Endothelial cell of umbilical vein (primary cell): ENCODE measurements at regions not wholly inside any gene's neighbourhood (a gene's known extent, or its start where the extent isn't known, plus 50 kb on each side); places are given as distances from the start of the nearest gene placed in this dataset.

ENCODE experiments used
- FOS ChIP-seq: IDR thresholded peaks from 2 replicates; pipeline ENCODE4 v1.6.1; 2011; ENCODE audit warnings: mild to moderate bottlenecking, low read length, moderate library complexity, borderline replicate concordance; ENCODE audit not compliant: insufficient read depth
- JUN ChIP-seq: IDR thresholded peaks from 2 replicates; pipeline ENCODE4 v1.6.1; 2011; ENCODE audit warnings: borderline replicate concordance, low read depth; ENCODE audit not compliant: insufficient read length, insufficient read depth
- MAX ChIP-seq: IDR thresholded peaks from 2 replicates; pipeline ENCODE4 v1.6.1; 2011; ENCODE audit not compliant: insufficient read depth, insufficient read length
- MYC ChIP-seq: IDR thresholded peaks from one replicate; pipeline ENCODE4 v1.6.1; 2011; ENCODE audit warnings: mild to moderate bottlenecking, low read depth, low read length
- POLR2A ChIP-seq: IDR thresholded peaks from 2 replicates; pipeline ENCODE4 v1.6.1; 2012; ENCODE audit warnings: low read depth, mild to moderate bottlenecking, control low read depth, low read length
- POLR2AphosphoS5 ChIP-seq: IDR thresholded peaks from 2 replicates; pipeline ENCODE4 v1.6.1; 2012; ENCODE audit warnings: low read depth, mild to moderate bottlenecking, control low read depth, low read length, moderate library complexity; ENCODE audit not compliant: insufficient read depth
- TF ChIP-seq, protein P1 (sequence below), 2 donors: IDR thresholded peaks; 1 replicate in 1 of 2; 2 replicates in 1 of 2; pipeline ENCODE4 v1.5.1; 2011; ENCODE audit warnings: low read length in 2 of 2, mild to moderate bottlenecking in 2 of 2, moderate library complexity in 2 of 2, control low read depth in 1 of 2, inconsistent platforms in 1 of 2, low read depth in 1 of 2; ENCODE audit not compliant: insufficient read depth in 1 of 2; ENCODE audit errors: extremely low read depth in 1 of 2

- no peak for TF ChIP-seq MAX
- no peak for TF ChIP-seq POLR2AphosphoS5
- TF ChIP-seq, protein P1, sequence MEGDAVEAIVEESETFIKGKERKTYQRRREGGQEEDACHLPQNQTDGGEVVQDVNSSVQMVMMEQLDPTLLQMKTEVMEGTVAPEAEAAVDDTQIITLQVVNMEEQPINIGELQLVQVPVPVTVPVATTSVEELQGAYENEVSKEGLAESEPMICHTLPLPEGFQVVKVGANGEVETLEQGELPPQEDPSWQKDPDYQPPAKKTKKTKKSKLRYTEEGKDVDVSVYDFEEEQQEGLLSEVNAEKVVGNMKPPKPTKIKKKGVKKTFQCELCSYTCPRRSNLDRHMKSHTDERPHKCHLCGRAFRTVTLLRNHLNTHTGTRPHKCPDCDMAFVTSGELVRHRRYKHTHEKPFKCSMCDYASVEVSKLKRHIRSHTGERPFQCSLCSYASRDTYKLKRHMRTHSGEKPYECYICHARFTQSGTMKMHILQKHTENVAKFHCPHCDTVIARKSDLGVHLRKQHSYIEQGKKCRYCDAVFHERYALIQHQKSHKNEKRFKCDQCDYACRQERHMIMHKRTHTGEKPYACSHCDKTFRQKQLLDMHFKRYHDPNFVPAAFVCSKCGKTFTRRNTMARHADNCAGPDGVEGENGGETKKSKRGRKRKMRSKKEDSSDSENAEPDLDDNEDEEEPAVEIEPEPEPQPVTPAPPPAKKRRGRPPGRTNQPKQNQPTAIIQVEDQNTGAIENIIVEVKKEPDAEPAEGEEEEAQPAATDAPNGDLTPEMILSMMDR (IDR thresholded peaks at IDR 0.05; ENCODE audit: extremely low read depth in 1 of 2, insufficient read depth in 1 of 2, low read depth in 1 of 2, low read length in 2 of 2) = no peak
- TF ChIP-seq MYC = no peak
- TF ChIP-seq POLR2A = no peak
- TF ChIP-seq JUN = no peak
- no peak for TF ChIP-seq FOS
Observed at GRCh38 chr18:4672162-4672561, 217.1 kb upstream of the DLGAP1 start.
